IMR-90 (cell line): ENCODE measurements at regions not wholly inside any gene's neighbourhood (a gene's known extent, or its start where the extent isn't known, plus 50 kb on each side); places are given as distances from the start of the nearest gene placed in this dataset.

ENCODE experiments used
- ATAC-seq: fragments of 200-7000 bp; cut with Tn5 transposase; 2 replicates; pipeline ENCODE4 v1.9.1; 2020; ENCODE audit warnings: low read depth, mild to moderate bottlenecking, moderate library complexity
- BruUV-seq: library from RNA; stranded (reverse); fragments of 400-500 nt; replicated peaks from 2 replicates; lab custom pipeline; 2021; lab: Mats Ljungman, UMichigan
- CTCF ChIA-PET: fragments of 300-600 bp; formaldehyde crosslinking; extraction: SDS; loops from one replicate; lab custom pipeline; 2021; ENCODE audit warnings: antibody characterized with exemption; lab: Yijun Ruan, JAX
- POLR2A ChIA-PET: fragments of 300-600 bp; sonication (Branson Sonifier 250); formaldehyde crosslinking; loops from one replicate; lab custom pipeline; 2022; ENCODE audit warnings: antibody characterized with exemption; ENCODE audit not compliant: unreplicated experiment; lab: Charles Lee
- DNase-seq: peaks from one replicate; pipeline ENCODE4 v3.0.0; 2013
- H2AFZ ChIP-seq: replicated peaks from 2 replicates; pipeline ENCODE3; 2013; ENCODE audit warnings: low read length, mild to moderate bottlenecking; ENCODE audit not compliant: poor library complexity
- H2AK5ac ChIP-seq: 2 replicates; pipeline ENCODE4 v1.6.1; 2013; ENCODE audit warnings: low read depth, low read length, inconsistent platforms
- H2AK9ac ChIP-seq: replicated peaks from 2 replicates; pipeline ENCODE3; 2013; ENCODE audit warnings: mild to moderate bottlenecking, low read depth, low read length, moderate library complexity; ENCODE audit not compliant: poor library complexity
- H2BK120ac ChIP-seq: 2 replicates; pipeline ENCODE4 v1.6.1; 2013; ENCODE audit warnings: low read depth, low read length, inconsistent platforms
- H2BK15ac ChIP-seq: 3 replicates; pipeline ENCODE4 v1.6.1; 2013; ENCODE audit warnings: low read depth, low read length, inconsistent platforms
- H2BK20ac ChIP-seq: 2 replicates; pipeline ENCODE4 v1.6.1; 2013; ENCODE audit warnings: low read depth, mild to moderate bottlenecking, inconsistent platforms, low read length, moderate library complexity
- H2BK5ac ChIP-seq: 2 replicates; pipeline ENCODE4 v1.6.1; 2013; ENCODE audit warnings: mild to moderate bottlenecking, low read depth, low read length, inconsistent platforms; ENCODE audit not compliant: poor library complexity, severe bottlenecking
- H3K14ac ChIP-seq: replicated peaks from 2 replicates; pipeline ENCODE4 v1.6.1; 2013; ENCODE audit warnings: low read depth, low read length, inconsistent platforms
- H3K18ac ChIP-seq: 2 replicates; pipeline ENCODE4 v1.6.1; 2013; ENCODE audit warnings: low read depth, low read length, control low read depth
- H3K23ac ChIP-seq: 2 replicates; pipeline ENCODE4 v1.6.1; 2013; ENCODE audit warnings: low read depth, low read length, inconsistent platforms
- H3K27ac ChIP-seq: 2 replicates; pipeline ENCODE4 v1.5.1; 2013; ENCODE audit warnings: mild to moderate bottlenecking, control low read depth, low read length; ENCODE audit not compliant: insufficient read depth
- H3K27me3 ChIP-seq: 2 replicates; pipeline ENCODE4 v1.6.1; 2013; ENCODE audit warnings: low read length; ENCODE audit not compliant: control insufficient read depth, insufficient read depth
- H3K36me3 ChIP-seq: 2 replicates; pipeline ENCODE4 v1.6.1; 2013; ENCODE audit warnings: low read length, mixed read lengths; ENCODE audit not compliant: control insufficient read depth, insufficient read depth
- H3K4ac ChIP-seq: 2 replicates; pipeline ENCODE4 v1.6.1; 2013; ENCODE audit warnings: low read depth, low read length, inconsistent platforms
- H3K4me1 ChIP-seq: 2 replicates; pipeline ENCODE4 v1.6.1; 2013; ENCODE audit warnings: low read length, mixed read lengths; ENCODE audit not compliant: control insufficient read depth, insufficient read depth
- H3K4me2 ChIP-seq: 2 replicates; pipeline ENCODE4 v1.6.1; 2013; ENCODE audit warnings: low read depth, mild to moderate bottlenecking, control low read depth, low read length, moderate library complexity
- H3K4me3 ChIP-seq: 2 replicates; pipeline ENCODE4 v1.5.1; 2013; ENCODE audit warnings: low read depth, mild to moderate bottlenecking, control low read depth, low read length, moderate library complexity; ENCODE audit not compliant: insufficient read depth
- H3K56ac ChIP-seq: 2 replicates; pipeline ENCODE4 v1.6.1; 2013; ENCODE audit warnings: low read length, inconsistent platforms; ENCODE audit not compliant: insufficient read depth; ENCODE audit errors: extremely low read depth
- H3K79me1 ChIP-seq, 2 experiments: 2 replicates each; pipeline ENCODE4 v1.6.1; 2013; ENCODE audit warnings: low read length in 2 of 2, inconsistent platforms in 1 of 2, low read depth in 1 of 2
- H3K9ac ChIP-seq: 2 replicates; pipeline ENCODE4 v1.6.1; 2013; ENCODE audit warnings: low read depth, low read length, control low read depth
- H3K9me1 ChIP-seq: 2 replicates; pipeline ENCODE4 v1.6.1; 2013; ENCODE audit warnings: low read length, inconsistent platforms; ENCODE audit not compliant: insufficient read depth
- H3K9me3 ChIP-seq: 2 replicates; pipeline ENCODE4 v1.6.1; 2013; ENCODE audit warnings: low read length; ENCODE audit not compliant: control insufficient read depth, insufficient read depth
- H4K20me1 ChIP-seq: 2 replicates; pipeline ENCODE4 v1.6.1; 2013; ENCODE audit warnings: low read length, inconsistent platforms; ENCODE audit not compliant: insufficient read depth
- H4K5ac ChIP-seq: 2 replicates; pipeline ENCODE4 v1.6.1; 2013; ENCODE audit warnings: mild to moderate bottlenecking, low read depth, low read length, control low read depth
- H4K8ac ChIP-seq, 2 experiments: 2 replicates each; pipeline ENCODE4 v1.6.1; 2013; ENCODE audit warnings: low read depth in 2 of 2, low read length in 2 of 2, control low read depth in 1 of 2, inconsistent platforms in 1 of 2
- H4K91ac ChIP-seq: 2 replicates; pipeline ENCODE4 v1.6.1; 2013; ENCODE audit warnings: low read depth, low read length, inconsistent platforms; ENCODE audit not compliant: insufficient read depth
- BHLHE40 ChIP-seq: fragments of 150-350 bp; IDR thresholded peaks from 2 replicates; pipeline ENCODE4 v1.6.1; 2016; ENCODE audit warnings: mild to moderate bottlenecking, low read depth, low read length
- CEBPB ChIP-seq: IDR thresholded peaks from 2 replicates; pipeline ENCODE4 v1.6.1; 2012; ENCODE audit warnings: low read depth, low read length, improper control_type of control experiment
- CHD1 ChIP-seq: IDR thresholded peaks from 2 replicates; pipeline ENCODE4 v1.6.1; 2012; ENCODE audit warnings: low read depth, low read length, improper control_type of control experiment
- FOS ChIP-seq: fragments of 150-350 bp; IDR thresholded peaks from 2 replicates; pipeline ENCODE4 v1.6.1; 2016; ENCODE audit warnings: low read depth, low read length
- MXI1 ChIP-seq: IDR thresholded peaks from 2 replicates; pipeline ENCODE4 v1.6.1; 2012; ENCODE audit warnings: low read depth, mild to moderate bottlenecking, low read length, moderate library complexity, borderline replicate concordance
- NFE2L2 ChIP-seq: fragments of 150-350 bp; IDR thresholded peaks from 2 replicates; pipeline ENCODE4 v1.6.1; 2016; ENCODE audit warnings: low read depth, mild to moderate bottlenecking, low read length
- POLR2A ChIP-seq: IDR thresholded peaks from 2 replicates; pipeline ENCODE4 v1.6.1; 2012; ENCODE audit warnings: mild to moderate bottlenecking, low read depth, low read length
- SMC3 ChIP-seq: fragments of 150-350 bp; IDR thresholded peaks from 2 replicates; pipeline ENCODE4 v1.6.1; 2016; ENCODE audit warnings: low read depth, mild to moderate bottlenecking, antibody characterized with exemption, low read length, moderate library complexity
- WGBS, 2 experiments: methylation state at CpG; one replicate each; pipeline versions ENCODE4 v1.1.5 to v1.1.7; 2013; ENCODE audit warnings: missing lambda C conversion rate in 2 of 2; ENCODE audit not compliant: insufficient read length in 1 of 2; ENCODE audit errors: extremely low coverage in 2 of 2; 5-methylcytosine and 5-hydroxymethylcytosine counted together
- dilution Hi-C: fragments of 300-500 bp; cut with HindIII; formaldehyde crosslinking; loops from one replicate; pipeline ENCODE4 v1.14.3; 2018; ENCODE audit warnings: low sequenced_read_pairs; ENCODE audit not compliant: unreplicated experiment
- in situ Hi-C: fragments of 300-500 bp; cut with MboI; formaldehyde crosslinking; loops from 3 replicates; pipeline ENCODE4 v1.14.3; 2019; ENCODE audit warnings: low sequenced_read_pairs, inconsistent platforms, mixed read lengths
- intact Hi-C: fragments of 100-400 bp; cut with micrococcal nuclease; formaldehyde crosslinking; loops from 2 replicates; pipeline ENCODE4 v1.10.0; 2022
- TF ChIP-seq, protein P1 (sequence below): conservative IDR thresholded peaks from 2 replicates; pipeline ENCODE4 v1.5.1; 2012; ENCODE audit warnings: mild to moderate bottlenecking, low read depth, low read length, improper control_type of control experiment
- TF ChIP-seq, protein P2 (sequence below): fragments of 150-350 bp; IDR thresholded peaks from 2 replicates; pipeline ENCODE4 v1.6.1; 2016; ENCODE audit warnings: low read depth, mild to moderate bottlenecking, low read length, moderate library complexity, borderline replicate concordance

DNA sequence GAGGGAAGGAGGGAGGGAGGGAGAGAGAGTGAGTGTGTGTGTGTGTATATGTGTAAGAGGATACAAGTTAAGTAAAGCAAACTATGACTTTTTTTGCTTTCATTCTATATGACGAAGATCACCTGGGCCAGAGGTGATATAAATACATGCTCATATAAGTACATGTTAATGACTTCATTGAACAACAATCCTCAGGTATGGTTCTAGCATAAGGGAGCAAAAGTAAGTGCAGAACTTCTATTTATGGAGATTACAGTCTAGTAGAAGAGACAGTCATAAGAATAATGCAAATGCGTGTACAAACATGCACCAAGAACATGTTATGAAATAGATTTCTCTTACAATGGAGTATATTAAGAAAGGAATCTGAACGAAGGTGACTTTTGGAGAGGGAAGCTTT, 1804.0 kb downstream of the MAT2B start:
- no peak overlapping the region for H3K23ac ChIP-seq
- in situ Hi-C loops (no loop called here), dilution Hi-C loops (no loop called here), intact Hi-C loops (no loop called here)
- no peak overlapping the region for H3K9ac ChIP-seq
- POLR2A ChIA-PET, result no interaction called here
- no peak overlapping the region for H3K4me3 ChIP-seq
- no peak overlapping the region for H3K4ac ChIP-seq
- H3K56ac ChIP-seq, result no peak overlapping the region
- no peaks in the 10 kb centered on the region for H3K79me1 ChIP-seq
- H4K8ac ChIP-seq, result no peak overlapping the region
- H3K18ac ChIP-seq, result no peak overlapping the region
- H3K9me1 ChIP-seq, result no peaks in the 10 kb centered on the region
- no peak overlapping the region for H2BK5ac ChIP-seq
- no peak overlapping the region for H3K14ac ChIP-seq
- CTCF ChIA-PET, result no interaction called here
- H4K20me1 ChIP-seq, result no peaks in the 10 kb centered on the region
- no peak overlapping the region for H4K91ac ChIP-seq
- H3K27me3 ChIP-seq, result no peaks in the 10 kb centered on the region
- H2AFZ ChIP-seq, result no peak overlapping the region
- H2AK5ac ChIP-seq, result no peak overlapping the region
- no peak overlapping the region for H3K4me2 ChIP-seq
- no CpG with 5 or more reads among the region's 3 CpGs for WGBS, 2 experiments
- H2BK20ac ChIP-seq, result no peak overlapping the region
- ATAC-seq (no peak), DNase-seq (no peak)
- H4K5ac ChIP-seq, result no peak overlapping the region
- H2AK9ac ChIP-seq, result no peak overlapping the region
- TF ChIP-seq SMC3 (no peak), CHD1 (no peak), POLR2A (no peak), BHLHE40 (no peak), FOS (no peak), NFE2L2 (no peak), CEBPB (no peak), MXI1 (no peak)
- TF ChIP-seq, protein P1, sequence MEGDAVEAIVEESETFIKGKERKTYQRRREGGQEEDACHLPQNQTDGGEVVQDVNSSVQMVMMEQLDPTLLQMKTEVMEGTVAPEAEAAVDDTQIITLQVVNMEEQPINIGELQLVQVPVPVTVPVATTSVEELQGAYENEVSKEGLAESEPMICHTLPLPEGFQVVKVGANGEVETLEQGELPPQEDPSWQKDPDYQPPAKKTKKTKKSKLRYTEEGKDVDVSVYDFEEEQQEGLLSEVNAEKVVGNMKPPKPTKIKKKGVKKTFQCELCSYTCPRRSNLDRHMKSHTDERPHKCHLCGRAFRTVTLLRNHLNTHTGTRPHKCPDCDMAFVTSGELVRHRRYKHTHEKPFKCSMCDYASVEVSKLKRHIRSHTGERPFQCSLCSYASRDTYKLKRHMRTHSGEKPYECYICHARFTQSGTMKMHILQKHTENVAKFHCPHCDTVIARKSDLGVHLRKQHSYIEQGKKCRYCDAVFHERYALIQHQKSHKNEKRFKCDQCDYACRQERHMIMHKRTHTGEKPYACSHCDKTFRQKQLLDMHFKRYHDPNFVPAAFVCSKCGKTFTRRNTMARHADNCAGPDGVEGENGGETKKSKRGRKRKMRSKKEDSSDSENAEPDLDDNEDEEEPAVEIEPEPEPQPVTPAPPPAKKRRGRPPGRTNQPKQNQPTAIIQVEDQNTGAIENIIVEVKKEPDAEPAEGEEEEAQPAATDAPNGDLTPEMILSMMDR, result no peak
- TF ChIP-seq, protein P2, sequence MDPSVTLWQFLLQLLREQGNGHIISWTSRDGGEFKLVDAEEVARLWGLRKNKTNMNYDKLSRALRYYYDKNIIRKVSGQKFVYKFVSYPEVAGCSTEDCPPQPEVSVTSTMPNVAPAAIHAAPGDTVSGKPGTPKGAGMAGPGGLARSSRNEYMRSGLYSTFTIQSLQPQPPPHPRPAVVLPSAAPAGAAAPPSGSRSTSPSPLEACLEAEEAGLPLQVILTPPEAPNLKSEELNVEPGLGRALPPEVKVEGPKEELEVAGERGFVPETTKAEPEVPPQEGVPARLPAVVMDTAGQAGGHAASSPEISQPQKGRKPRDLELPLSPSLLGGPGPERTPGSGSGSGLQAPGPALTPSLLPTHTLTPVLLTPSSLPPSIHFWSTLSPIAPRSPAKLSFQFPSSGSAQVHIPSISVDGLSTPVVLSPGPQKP, result no peak
- no peaks in the 10 kb centered on the region for H3K9me3 ChIP-seq
- no peak overlapping the region for H3K27ac ChIP-seq
- H2BK120ac ChIP-seq, result no peak overlapping the region
- H3K36me3 ChIP-seq, result no peaks in the 10 kb centered on the region
- no TSS peak for BruUV-seq
- H2BK15ac ChIP-seq, result no peak overlapping the region
- no peaks in the 10 kb centered on the region for H3K4me1 ChIP-seq
